GM21515 (cell line): ENCODE measurements at regions not wholly inside any gene's neighbourhood (a gene's known extent, or its start where the extent isn't known, plus 50 kb on each side); places are given as distances from the start of the nearest gene placed in this dataset.

Experiments used
- ATAC-seq: cut with Tn5 transposase; IDR thresholded peaks from one replicate; pipeline ENCODE4 v1.9.1; 2021; ENCODE audit not compliant: unreplicated experiment

DNA sequence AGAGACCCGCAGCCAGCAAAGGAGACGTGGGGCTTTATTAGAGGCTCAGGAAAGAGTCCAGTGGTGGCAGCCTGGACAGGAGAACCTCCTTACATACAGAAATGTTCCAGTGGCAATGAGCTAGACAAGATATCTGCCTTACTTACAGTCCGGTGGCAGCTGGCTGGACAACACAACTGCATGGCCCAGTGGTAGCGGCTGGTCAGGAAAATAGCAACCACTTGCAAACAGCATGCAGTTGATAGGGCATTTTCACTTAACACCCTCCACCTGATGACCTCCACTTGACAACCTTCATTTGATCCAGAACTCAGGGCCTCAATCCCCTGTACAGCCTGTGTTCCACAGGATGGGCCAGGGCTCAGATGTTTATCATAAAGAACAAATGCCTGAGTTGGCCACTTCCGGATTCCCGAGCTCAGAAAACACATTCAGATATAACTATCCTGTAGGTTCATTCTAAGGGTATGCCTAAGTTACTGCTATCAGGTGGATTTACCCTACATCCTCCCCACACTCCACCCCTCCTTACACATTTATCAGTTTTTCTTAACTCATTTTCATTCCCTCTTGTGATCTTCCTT lies 63.3 kb upstream of the ITPRID2 start:
- no peak for ATAC-seq

DNA sequence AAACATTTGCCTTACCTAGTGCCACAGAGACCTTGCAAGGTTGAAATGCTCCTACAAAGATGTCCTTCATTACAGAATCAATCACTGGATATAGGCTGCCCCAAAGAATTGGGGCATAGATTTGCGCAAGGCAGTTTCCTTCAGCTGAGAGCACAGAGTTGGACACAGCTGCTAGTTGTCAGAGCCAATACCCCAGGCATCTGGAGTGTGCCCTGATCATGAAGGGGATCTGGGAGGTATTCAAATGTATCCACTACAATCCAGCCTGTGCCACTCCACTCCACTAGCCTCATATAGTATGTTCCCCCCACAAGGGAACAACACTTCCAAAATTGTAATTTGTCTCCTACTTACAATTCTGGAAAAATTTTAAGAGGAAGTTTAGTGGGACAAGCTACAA lies 62.3 kb upstream of the ITPRID2 start:
- ATAC-seq = no peak

DNA sequence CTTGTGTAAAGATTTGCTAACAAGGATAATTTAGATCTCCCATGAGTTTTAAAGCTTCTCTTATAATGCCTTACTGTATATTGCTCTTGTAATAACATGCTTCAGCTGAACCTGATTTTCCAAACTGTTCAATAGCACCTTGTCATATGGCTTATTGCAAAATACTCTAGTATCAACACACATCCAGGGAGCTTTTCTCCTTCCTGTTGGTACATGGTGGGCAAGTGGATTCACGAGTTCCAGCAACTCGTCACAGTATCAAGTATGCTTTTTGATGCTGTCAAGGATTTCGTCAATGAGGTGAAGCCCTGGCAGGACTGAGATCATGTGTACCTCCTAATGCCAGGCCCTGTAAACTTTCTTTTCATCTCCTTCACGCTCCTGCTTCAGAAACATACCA lies 59.5 kb upstream of the ITPRID2 start:
- no peak for ATAC-seq

DNA sequence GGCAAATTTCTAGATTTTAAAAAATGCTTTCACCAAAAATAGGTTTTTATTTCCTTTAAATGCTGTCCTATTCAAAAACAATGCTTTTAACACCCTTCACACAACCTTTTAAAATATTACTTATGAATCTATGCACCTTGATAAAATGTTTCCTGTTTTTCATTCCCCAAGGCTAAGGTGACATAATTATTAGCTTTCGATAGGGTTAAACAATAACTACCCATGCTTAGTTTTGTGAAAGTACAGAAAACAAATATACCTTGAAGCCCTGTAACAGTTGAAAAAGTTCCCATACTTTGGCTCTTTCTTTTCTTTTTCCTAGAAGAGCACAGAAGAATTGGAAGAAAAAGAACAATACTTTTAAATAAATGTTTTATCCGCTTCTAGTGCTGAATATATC lies 54.9 kb upstream of the ITPRID2 start:
- no peak for ATAC-seq

DNA sequence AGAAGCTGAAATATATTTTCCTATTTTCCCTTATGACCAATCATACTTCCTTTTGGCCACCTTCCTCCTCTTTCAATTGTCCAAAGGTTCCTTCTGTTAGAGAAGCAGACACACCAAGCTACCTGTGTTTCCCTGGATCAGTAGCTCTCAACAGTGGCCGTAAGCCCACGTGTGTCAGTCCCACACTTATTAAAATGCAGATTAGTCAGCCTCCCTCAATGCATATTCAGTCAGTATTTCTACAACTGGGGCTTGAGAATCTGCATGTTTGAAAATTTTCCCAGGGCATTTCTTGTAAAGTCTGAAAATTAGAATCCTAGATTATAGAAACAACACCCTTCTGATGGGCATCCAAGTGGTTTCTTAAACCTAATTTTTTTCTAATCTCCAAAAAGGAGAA lies 54.0 kb upstream of the ITPRID2 start:
- no peak for ATAC-seq

DNA sequence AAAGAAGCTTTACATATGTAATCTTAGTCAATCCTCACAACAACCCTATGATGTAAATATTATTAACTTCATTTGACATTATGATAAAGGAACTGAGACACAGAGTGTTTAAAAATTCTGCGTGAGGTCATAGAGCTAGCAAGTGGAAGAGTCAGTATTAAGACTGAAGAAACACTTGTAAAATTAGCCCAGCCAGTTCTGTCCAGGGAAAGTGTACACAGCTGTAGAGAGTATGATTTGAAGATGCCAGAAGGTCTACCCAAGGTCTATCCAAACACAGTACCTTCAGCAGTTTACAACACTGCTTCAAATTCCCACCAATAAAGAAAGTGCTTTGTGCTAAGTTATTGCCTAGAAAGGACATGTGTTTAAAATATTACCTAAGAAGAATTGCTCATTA lies 51.7 kb upstream of the ITPRID2 start:
- no peak for ATAC-seq

DNA sequence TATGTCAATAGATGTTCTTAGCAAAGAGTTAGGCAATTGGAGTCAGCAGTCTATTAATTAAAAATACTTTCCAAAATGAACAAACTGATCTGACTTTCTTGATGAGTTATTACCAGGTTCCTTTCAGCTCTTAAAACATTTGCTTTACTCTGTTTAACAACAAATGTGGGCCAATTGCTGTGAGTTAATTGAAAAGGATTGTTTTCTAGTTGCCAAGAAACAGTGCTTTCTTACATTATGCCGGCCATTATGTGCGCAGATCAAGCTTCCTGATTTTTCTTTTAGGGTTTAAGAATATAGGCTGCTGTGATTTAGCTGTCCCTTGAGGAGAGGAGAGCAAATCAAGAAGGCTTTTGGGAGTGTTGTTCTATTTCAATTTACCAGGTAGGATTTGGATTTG lies 50.5 kb upstream of the ITPRID2 start:
- no peak for ATAC-seq
